CD14-positive monocyte (primary cell): ENCODE measurements at regions not wholly inside any gene's neighbourhood (a gene's known extent, or its start where the extent isn't known, plus 50 kb on each side); places are given as distances from the start of the nearest gene placed in this dataset.

Experiments used
- DNase-seq, 3 donors: peaks; one replicate each; pipeline ENCODE4 v3.0.0-alpha.2; 2011 to 2022
- H2AFZ ChIP-seq: 2 replicates; pipeline ENCODE4 v1.6.0; 2012; ENCODE audit warnings: mild to moderate bottlenecking, low read depth, low read length, inconsistent platforms; ENCODE audit not compliant: insufficient read depth, poor library complexity, severe bottlenecking
- H3K27ac ChIP-seq, 2 donors: 1 replicate in 1 of 2; 2 replicates in 1 of 2; pipeline ENCODE4 v1.5.1; 2012 to 2013; ENCODE audit warnings: low read length in 2 of 2, control low read depth in 1 of 2, inconsistent platforms in 1 of 2, low read depth in 1 of 2, mild to moderate bottlenecking in 1 of 2
- H3K27me3 ChIP-seq, 2 donors: one replicate each; pipeline versions ENCODE4 v1.6.0 to v1.6.1; 2011 to 2013; ENCODE audit warnings: low read length in 2 of 2; ENCODE audit not compliant: control insufficient read depth in 2 of 2, insufficient read depth in 2 of 2
- H3K36me3 ChIP-seq, 2 donors: replicated peaks in 1 of 2; 1 replicate in 1 of 2; 2 replicates in 1 of 2; pipeline versions ENCODE4 v1.5.1 to v1.6.1; 2012 to 2013; ENCODE audit warnings: low read length in 2 of 2, control low read depth in 1 of 2, inconsistent platforms in 1 of 2, mild to moderate bottlenecking in 1 of 2; ENCODE audit not compliant: insufficient read depth in 2 of 2, control insufficient read depth in 1 of 2
- H3K4me1 ChIP-seq, 2 donors: 1 replicate in 1 of 2; 2 replicates in 1 of 2; pipeline versions ENCODE4 v1.5.1 to v1.6.1; 2012 to 2013; ENCODE audit warnings: low read length in 2 of 2, control low read depth in 1 of 2, inconsistent platforms in 1 of 2, mild to moderate bottlenecking in 1 of 2, moderate library complexity in 1 of 2; ENCODE audit not compliant: insufficient read depth in 2 of 2, control insufficient read depth in 1 of 2
- H3K4me2 ChIP-seq: replicated peaks from 2 replicates; pipeline ENCODE3; 2012; ENCODE audit warnings: low read length, moderate library complexity, mild to moderate bottlenecking; ENCODE audit not compliant: poor library complexity, severe bottlenecking; ENCODE audit errors: extremely low read depth
- H3K4me3 ChIP-seq, 3 experiments: fragments of 200-600 bp in 1 of 3; sonication (generic) in 1 of 3; replicated peaks in 1 of 3; 1 replicate in 2 of 3; 2 replicates in 1 of 3; pipeline ENCODE4 v1.5.1; 2011 to 2013; ENCODE audit warnings: low read length in 3 of 3, mild to moderate bottlenecking in 3 of 3, control low read depth in 2 of 3, low read depth in 2 of 3, inconsistent platforms in 1 of 3, moderate library complexity in 1 of 3
- H3K79me2 ChIP-seq: 2 replicates; pipeline ENCODE4 v1.6.0; 2012; ENCODE audit warnings: mild to moderate bottlenecking, control low read depth, inconsistent platforms, low read length, moderate library complexity; ENCODE audit not compliant: insufficient read depth
- H3K9ac ChIP-seq: 2 replicates; pipeline ENCODE4 v1.6.0; 2017; ENCODE audit warnings: low read length, mild to moderate bottlenecking; ENCODE audit not compliant: insufficient read depth, poor library complexity, severe bottlenecking
- H3K9me3 ChIP-seq, 2 donors: replicated peaks in 1 of 2; 1 replicate in 1 of 2; 2 replicates in 1 of 2; pipeline versions ENCODE4 v1.5.1 to v1.6.1; 2012 to 2013; ENCODE audit warnings: low read length in 2 of 2, control low read depth in 1 of 2; ENCODE audit not compliant: control insufficient read depth in 1 of 2, insufficient read depth in 1 of 2
- H4K20me1 ChIP-seq: 2 replicates; pipeline ENCODE4 v1.6.0; 2012; ENCODE audit warnings: mild to moderate bottlenecking, low read length, control low read depth, moderate library complexity; ENCODE audit not compliant: insufficient read depth
- H3K27ac Mint-ChIP-seq, 7 donors: one replicate each; pipeline ENCODE4 v1.8.0; 2020; ENCODE audit warnings: mild to moderate bottlenecking in 7 of 7, mixed read lengths in 7 of 7, moderate library complexity in 6 of 7, inconsistent platforms in 2 of 7
- H3K27me3 Mint-ChIP-seq, 3 donors: one replicate each; pipeline ENCODE4 v1.8.0; 2021 to 2022; ENCODE audit warnings: low read depth in 3 of 3, mild to moderate bottlenecking in 3 of 3, mixed read lengths in 3 of 3, moderate library complexity in 3 of 3, inconsistent platforms in 1 of 3
- H3K36me3 Mint-ChIP-seq, 2 donors: one replicate each; pipeline ENCODE4 v1.8.0; 2020; ENCODE audit warnings: mixed read lengths in 2 of 2, inconsistent platforms in 1 of 2, mild to moderate bottlenecking in 1 of 2
- H3K4me1 Mint-ChIP-seq: one replicate; pipeline ENCODE4 v1.8.0; 2020; ENCODE audit warnings: mild to moderate bottlenecking, mixed read lengths
- H3K4me3 Mint-ChIP-seq, 2 donors: one replicate each; pipeline ENCODE4 v1.8.0; 2020; ENCODE audit warnings: mild to moderate bottlenecking in 2 of 2, mixed read lengths in 2 of 2, moderate library complexity in 1 of 2
- H3K9me3 Mint-ChIP-seq, 7 donors: one replicate each; pipeline ENCODE4 v1.8.0; 2020 to 2022; ENCODE audit warnings: mixed read lengths in 7 of 7, mild to moderate bottlenecking in 6 of 7, moderate library complexity in 6 of 7, inconsistent platforms in 2 of 7
- CTCF ChIP-seq: fragments of 200-600 bp; IDR thresholded peaks from one replicate; pipeline ENCODE4 v1.8.0; 2022; ENCODE audit warnings: antibody characterized with exemption, mild to moderate bottlenecking
- WGBS: methylation state at CpG from one replicate; pipeline ENCODE4 v1.1.5; 2013; ENCODE audit warnings: missing lambda C conversion rate; ENCODE audit not compliant: insufficient coverage; 5-methylcytosine and 5-hydroxymethylcytosine counted together
- intact Hi-C, 2 donors: fragments of 100-400 bp; cut with micrococcal nuclease; formaldehyde crosslinking; loops; one replicate each; pipeline versions ENCODE4 v1.15.0 to v1.15.1; 2023

GRCh38 chr20:55090286-55090685 is 614.9 kb downstream of the DOK5 start:
- 51% methylated on average over 3 of the region's 4 CpGs for WGBS
- no peak for DNase-seq
- intact Hi-C loops: no loop called here
- no peaks in the 10 kb centered on the region for H4K20me1 ChIP-seq
- H3K27ac ChIP-seq: no peak overlapping the region
- Mint-ChIP-seq H3K27ac (no peak overlapping the region), H3K36me3 (no peaks in the 10 kb centered on the region), H3K27me3 (no peaks in the 10 kb centered on the region), H3K9me3 (peaks cover 2 to 18% (median 4%) of the 10 kb centered on the region in 7 donors), H3K4me3 (no peak overlapping the region), H3K4me1 (no peaks in the 10 kb centered on the region)
- H3K27me3 ChIP-seq: no peaks in the 10 kb centered on the region
- no peaks in the 10 kb centered on the region for H3K36me3 ChIP-seq
- H3K4me3 ChIP-seq: no peak overlapping the region
- H3K9ac ChIP-seq: no peak overlapping the region
- H2AFZ ChIP-seq: no peak overlapping the region
- no peak overlapping the region for H3K4me2 ChIP-seq
- H3K79me2 ChIP-seq: no peaks in the 10 kb centered on the region
- H3K9me3 ChIP-seq: peaks cover 9 to 16% of the 10 kb centered on the region in 2 donors
- H3K4me1 ChIP-seq: no peaks in the 10 kb centered on the region
- TF ChIP-seq CTCF: no peak

- no peaks in the 10 kb centered on the region for H4K20me1 ChIP-seq
- no peaks in the 10 kb centered on the region for H3K79me2 ChIP-seq
- H3K4me3 ChIP-seq: no peak overlapping the region
- H3K4me1 Mint-ChIP-seq: no peaks in the 10 kb centered on the region
- peaks cover 0 to 5% of the 10 kb centered on the region in 2 donors for H3K9me3 ChIP-seq
- no peak for TF ChIP-seq CTCF
- no peaks in the 10 kb centered on the region for H3K36me3 ChIP-seq
- H3K27me3 Mint-ChIP-seq: no peaks in the 10 kb centered on the region
- DNase-seq: no peak
- H3K4me2 ChIP-seq: no peak overlapping the region
- WGBS: 60% methylated on average over 1 of the region's 1 CpG
- no peak overlapping the region for H2AFZ ChIP-seq
- H3K27me3 ChIP-seq: no peaks in the 10 kb centered on the region
- H3K4me1 ChIP-seq: no peaks in the 10 kb centered on the region
- intact Hi-C loops: no loop called here
- H3K9ac ChIP-seq: no peak overlapping the region
- H3K4me3 Mint-ChIP-seq: no peak overlapping the region
- no peak overlapping the region for H3K27ac ChIP-seq
- peaks cover 2 to 25% (median 6%) of the 10 kb centered on the region in 7 donors for H3K9me3 Mint-ChIP-seq
- no peaks in the 10 kb centered on the region for H3K36me3 Mint-ChIP-seq
- H3K27ac Mint-ChIP-seq: no peak overlapping the region
Observed at GRCh38 chr20:55086421-55086820, 611.0 kb downstream of the DOK5 start.
